H4 (cell line): ENCODE measurements at regions not wholly inside any gene's neighbourhood (a gene's known extent, or its start where the extent isn't known, plus 50 kb on each side); places are given as distances from the start of the nearest gene placed in this dataset.

Experiments used
- DNase-seq: peaks from one replicate; pipeline ENCODE4 v3.0.0-alpha.2; 2015; ENCODE audit warnings: low spot score

DNA sequence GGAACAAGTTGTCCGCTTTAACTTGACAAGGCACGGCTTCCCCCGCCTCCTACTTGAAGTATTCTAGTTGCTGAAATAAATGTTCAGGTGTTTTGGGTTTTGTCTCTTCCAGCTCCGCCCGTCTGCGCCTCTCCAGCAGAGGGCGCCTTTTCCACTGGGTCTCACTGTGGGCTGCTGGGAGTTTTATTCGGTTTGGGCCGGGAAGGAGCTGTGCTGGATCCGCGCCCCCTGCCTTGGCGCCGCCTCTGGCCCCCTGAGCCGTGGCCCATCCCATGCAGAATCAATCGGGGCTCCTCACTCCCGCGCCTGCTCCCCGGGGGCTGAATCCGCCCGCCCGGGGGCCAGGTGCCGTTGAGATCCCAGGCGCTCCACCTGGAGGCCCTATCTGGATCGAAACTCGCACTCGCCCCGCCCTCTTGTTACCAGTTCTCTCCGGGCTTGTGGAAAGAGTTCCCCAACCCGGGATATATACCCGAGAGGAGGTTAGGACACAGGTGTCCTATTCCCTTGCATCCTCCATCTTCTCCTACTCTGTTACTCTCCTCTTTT, 51.0 kb upstream of the TCF21 start:
- DNase-seq, result no peak
